NCI-H128 (cell line): ENCODE measurements at regions not wholly inside any gene's neighbourhood (a gene's known extent, or its start where the extent isn't known, plus 50 kb on each side); places are given as distances from the start of the nearest gene placed in this dataset.

Experiments
- DNase-seq: peaks from one replicate; lab custom pipeline; 2025; ENCODE audit not compliant: unreplicated experiment; lab: John Stamatoyannopoulos, UW

- DNase-seq: no peak
Observed at GRCh38 chr2:12636837-12637581, 79.7 kb upstream of the TRIB2 start.

DNA sequence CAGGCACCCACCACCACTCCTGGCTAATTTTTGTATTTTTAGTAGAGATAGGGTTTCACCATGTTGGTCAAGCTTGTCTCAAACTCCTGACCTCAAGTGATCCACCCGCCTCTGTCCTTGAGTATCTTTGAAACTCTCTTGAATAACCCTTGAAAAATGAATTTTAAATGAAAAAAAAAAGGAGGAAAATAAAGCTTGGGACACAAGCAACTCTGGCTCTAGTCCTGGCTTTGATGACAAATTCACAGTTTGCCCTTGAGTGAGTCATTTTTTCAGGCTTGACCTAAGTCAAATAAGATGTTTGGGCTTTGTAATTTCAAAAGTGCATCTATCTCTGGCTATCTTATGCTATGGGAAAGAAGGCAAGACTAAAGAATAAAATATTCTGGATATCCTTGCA, 79.0 kb upstream of the TRIB2 start:
- DNase-seq: no peak

GRCh38 chr2:12641441-12641840, 75.3 kb upstream of the TRIB2 start:
- DNase-seq: no peak

GRCh38 chr2:12642332-12642731, 74.4 kb upstream of the TRIB2 start:
- no peak for DNase-seq

DNA sequence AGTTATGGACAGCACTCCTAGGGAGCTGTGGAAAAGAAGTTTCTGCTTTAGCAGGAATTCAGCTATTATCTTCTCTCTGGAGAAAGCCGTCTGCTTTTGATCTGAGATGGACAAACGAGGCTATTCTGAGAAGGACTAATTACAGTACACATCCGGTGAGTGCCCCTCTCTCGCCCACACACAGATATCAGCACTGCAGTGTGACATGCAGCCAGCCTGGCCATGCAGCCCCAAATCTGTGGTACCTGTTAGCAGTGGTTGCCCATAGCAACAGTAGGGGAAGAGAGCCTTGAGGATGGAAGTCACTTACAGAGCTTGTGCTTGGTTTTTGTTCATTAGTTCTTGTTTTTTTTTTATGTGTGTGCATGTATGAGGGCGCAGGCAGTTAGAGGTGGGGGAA, 73.9 kb upstream of the TRIB2 start:
- no peak for DNase-seq

GRCh38 chr2:12649602-12650400, 66.9 kb upstream of the TRIB2 start:
- DNase-seq: no peak

- DNase-seq: no peak
Observed at GRCh38 chr2:12651641-12652040, 65.1 kb upstream of the TRIB2 start.

DNA sequence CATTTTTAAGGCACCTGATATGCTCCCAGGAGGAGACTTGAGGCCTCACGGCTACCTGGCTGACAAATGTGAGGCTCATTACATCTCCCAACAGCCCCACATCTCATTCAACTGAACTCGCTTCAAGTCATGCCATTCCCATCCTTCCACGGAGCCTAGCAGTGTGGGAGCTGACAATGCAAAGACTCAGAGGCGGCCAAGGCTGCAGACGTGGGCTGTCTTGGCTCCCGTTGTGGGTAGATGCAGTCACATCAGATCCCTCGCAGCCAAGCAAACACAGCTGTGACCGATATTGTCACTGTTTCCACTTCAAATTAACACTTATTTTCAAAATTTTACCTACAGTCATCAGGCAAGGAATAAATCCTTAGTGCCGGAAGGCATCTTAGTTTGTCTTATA, 64.0 kb upstream of the TRIB2 start:
- no peak for DNase-seq

GRCh38 chr2:12657560-12657959, 59.2 kb upstream of the TRIB2 start:
- DNase-seq: no peak

DNA sequence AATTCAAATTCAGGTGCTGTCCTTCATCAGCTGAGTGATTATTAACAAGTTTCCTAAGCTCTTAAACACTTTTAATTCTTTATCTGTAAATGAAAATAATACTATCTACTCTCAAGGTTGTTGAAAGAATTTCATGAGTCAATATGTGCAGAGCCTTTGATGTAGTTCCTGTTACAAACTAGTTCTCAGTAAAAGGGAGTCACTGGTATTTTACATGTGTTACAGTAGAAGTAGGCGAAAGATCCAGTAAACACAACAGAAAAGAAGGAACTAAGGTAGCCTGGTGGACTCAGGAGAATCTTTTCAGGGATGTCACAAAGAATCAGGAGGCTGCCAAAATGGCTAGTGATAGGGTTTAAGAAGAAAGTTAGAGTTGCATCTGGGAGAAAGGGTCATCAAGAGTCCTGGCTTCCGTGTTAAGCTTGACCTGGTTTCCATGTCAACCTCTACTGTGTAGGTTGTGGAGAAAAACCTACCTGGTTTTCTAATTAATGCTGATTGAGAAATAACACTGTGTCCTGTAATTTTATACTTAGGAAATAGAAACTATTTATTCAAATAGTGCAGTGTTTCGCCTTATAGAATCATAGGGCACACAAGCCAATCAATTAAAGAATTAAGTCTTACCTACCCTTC, 58.3 kb upstream of the TRIB2 start:
- no peak for DNase-seq

DNA sequence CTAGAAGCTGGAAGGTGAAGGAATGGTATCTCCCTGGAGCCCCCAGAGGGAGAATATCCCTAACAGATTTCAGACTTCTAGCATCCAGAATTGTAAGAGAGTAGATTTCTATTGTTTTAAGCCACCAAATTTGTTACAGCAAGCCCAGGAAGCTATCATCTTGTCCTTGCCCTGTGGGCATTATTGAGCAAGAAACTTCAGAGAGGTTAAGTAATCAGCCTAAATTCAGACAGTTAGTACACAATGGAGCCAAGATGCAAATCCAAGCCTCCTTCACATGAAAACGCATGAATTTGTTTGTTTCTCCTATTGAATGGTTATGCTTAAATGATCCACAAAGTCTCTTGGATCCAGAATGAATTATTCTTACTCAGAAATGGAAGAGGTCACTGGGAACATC, 55.2 kb upstream of the TRIB2 start:
- no peak for DNase-seq

- DNase-seq: no peak
Observed at GRCh38 chr2:12663306-12664037, 53.3 kb upstream of the TRIB2 start.

GRCh38 chr2:12665334-12665733, 51.4 kb upstream of the TRIB2 start:
- no peak for DNase-seq

GRCh38 chr2:12666445-12666844, 50.3 kb upstream of the TRIB2 start:
- no peak for DNase-seq
